Thyroid gland (tissue), 4 donors: ENCODE measurements at regions not wholly inside any gene's neighbourhood (a gene's known extent, or its start where the extent isn't known, plus 50 kb on each side); places are given as distances from the start of the nearest gene placed in this dataset.

Experiments
- DNase-seq, 2 donors: peaks; one replicate each; pipeline ENCODE4 v3.0.0-alpha.2; 2019
- H3K27ac ChIP-seq, 3 donors: fragments of 200-600 bp; sonication (generic); 1 replicate in 2 of 3; 2 replicates in 1 of 3; pipeline ENCODE4 v1.5.1; 2016 to 2019; ENCODE audit warnings: mild to moderate bottlenecking in 1 of 3, moderate library complexity in 1 of 3
- H3K27me3 ChIP-seq: fragments of 200-600 bp; sonication (generic); one replicate; pipeline ENCODE4 v1.5.1; 2019
- H3K36me3 ChIP-seq, 2 donors: fragments of 200-600 bp; sonication (generic); one replicate each; pipeline ENCODE4 v1.5.1; 2016 to 2019
- H3K4me1 ChIP-seq, 2 donors: fragments of 200-600 bp; sonication (generic); one replicate each; pipeline ENCODE4 v1.5.1; 2017 to 2019
- H3K4me3 ChIP-seq, 3 donors: fragments of 200-600 bp; sonication (generic); replicated peaks in 1 of 3; 1 replicate in 2 of 3; 2 replicates in 1 of 3; pipeline ENCODE4 v1.5.1; 2016; ENCODE audit warnings: mild to moderate bottlenecking in 1 of 3
- H3K9me3 ChIP-seq: fragments of 200-600 bp; sonication (generic); one replicate; pipeline ENCODE4 v1.5.1; 2017
- CTCF ChIP-seq, 6 experiments: fragments of 200-600 bp in 3 of 6; fragments of 450-650 bp in 3 of 6; sonication (generic) in 3 of 6; IDR thresholded peaks; one replicate each; pipeline ENCODE4 v1.5.1; 2016 to 2019; ENCODE audit warnings: antibody characterized with exemption in 6 of 6, mild to moderate bottlenecking in 2 of 6, inconsistent platforms in 1 of 6, moderate library complexity in 1 of 6
- POLR2A ChIP-seq, 2 donors: fragments of 450-650 bp; IDR thresholded peaks; one replicate each; pipeline ENCODE4 v1.6.1; 2017; ENCODE audit warnings: antibody characterized with exemption in 2 of 2, mild to moderate bottlenecking in 2 of 2, moderate library complexity in 1 of 2
- WGBS, 2 donors: methylation state at CpG; one replicate each; pipeline ENCODE4 v1.1.5; 2017; 5-methylcytosine and 5-hydroxymethylcytosine counted together
- intact Hi-C: fragments of 100-400 bp; cut with DNase I; formaldehyde crosslinking; loops from one replicate; pipeline ENCODE4 v1.15.1; 2023

- Histone ChIP-seq H3K27me3 (no peaks in the 10 kb centered on the region), H3K36me3 (no peaks in the 10 kb centered on the region), H3K9me3 (no peaks in the 10 kb centered on the region), H3K4me1 (no peaks in the 10 kb centered on the region), H3K27ac (no peak overlapping the region), H3K4me3 (no peak overlapping the region)
- no peak for DNase-seq
- WGBS, 2 donors, result 81 to 96% methylated on average over 3 to 4 of the region's 4 CpGs
- intact Hi-C loops, result no loop called here
- no peak for TF ChIP-seq CTCF (IDR thresholded peaks at IDR 0.05)
- no peak for TF ChIP-seq POLR2A (IDR thresholded peaks at IDR 0.05)
Observed at GRCh38 chr6:77063494-77063893, 399.8 kb downstream of the HTR1B start.

- Histone ChIP-seq H3K27me3 (no peaks in the 10 kb centered on the region), H3K4me1 (no peaks in the 10 kb centered on the region), H3K36me3 (no peaks in the 10 kb centered on the region), H3K4me3 (no peak overlapping the region), H3K27ac (no peak overlapping the region), H3K9me3 (no peaks in the 10 kb centered on the region)
- WGBS, 2 donors, result 88 to 95% methylated on average over 4 of the region's 4 CpGs
- no peak for DNase-seq
- intact Hi-C loops, result no loop called here
- TF ChIP-seq POLR2A (IDR thresholded peaks at IDR 0.05) (no peak), CTCF (IDR thresholded peaks at IDR 0.05) (no peak)
Observed at GRCh38 chr6:77055711-77056110, 407.6 kb downstream of the HTR1B start.

- H3K27ac ChIP-seq, result no peak overlapping the region
- H3K4me1 ChIP-seq, result no peaks in the 10 kb centered on the region
- H3K4me3 ChIP-seq, result no peak overlapping the region
- no peaks in the 10 kb centered on the region for H3K27me3 ChIP-seq
- H3K36me3 ChIP-seq, result no peaks in the 10 kb centered on the region
- intact Hi-C loops, result no loop called here
- 76 to 77% methylated on average over 3 of the region's 3 CpGs for WGBS, 2 donors
- TF ChIP-seq POLR2A (IDR thresholded peaks at IDR 0.05) (no peak), CTCF (IDR thresholded peaks at IDR 0.05) (no peak)
- DNase-seq, result no peak
- no peaks in the 10 kb centered on the region for H3K9me3 ChIP-seq
Observed at GRCh38 chr6:77040568-77041195, 422.6 kb downstream of the HTR1B start.

- H3K4me1 ChIP-seq, result no peaks in the 10 kb centered on the region
- H3K9me3 ChIP-seq, result no peaks in the 10 kb centered on the region
- H3K36me3 ChIP-seq, result no peaks in the 10 kb centered on the region
- intact Hi-C loops, result no loop called here
- no peak overlapping the region for H3K27ac ChIP-seq
- H3K4me3 ChIP-seq, result no peak overlapping the region
- 62 to 77% methylated on average over 3 of the region's 3 CpGs for WGBS, 2 donors
- no peak for TF ChIP-seq CTCF (IDR thresholded peaks at IDR 0.05)
- no peak for TF ChIP-seq POLR2A (IDR thresholded peaks at IDR 0.05)
- DNase-seq, result no peak
- no peaks in the 10 kb centered on the region for H3K27me3 ChIP-seq
Observed at GRCh38 chr6:77038807-77039206, 424.5 kb downstream of the HTR1B start.

DNA sequence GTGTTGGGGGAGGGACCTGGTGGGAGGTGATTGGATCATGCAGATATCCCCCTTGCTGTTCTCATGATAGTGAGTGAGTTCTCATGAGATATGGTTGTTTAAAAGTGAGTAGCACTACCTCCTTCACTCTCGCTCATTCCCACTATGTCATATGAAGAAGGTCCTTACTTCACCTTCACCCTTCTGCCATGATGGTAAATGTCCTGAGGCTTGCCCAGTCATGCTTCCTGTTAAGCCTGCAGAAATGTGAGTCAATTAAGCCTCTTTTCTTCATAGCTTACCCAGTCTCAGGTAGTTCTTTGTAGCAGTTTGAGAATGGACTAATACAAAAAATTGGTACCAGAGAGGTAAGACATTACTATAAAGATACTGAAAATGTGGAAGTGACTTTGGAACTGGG lies 425.9 kb downstream of the HTR1B start:
- WGBS, 2 donors, result 93 to 95% methylated on average over 1 of the region's 1 CpG

More for the DNA sequence above, 425.9 kb downstream of the HTR1B start:
- Histone ChIP-seq H3K27ac (no peak overlapping the region), H3K4me1 (no peaks in the 10 kb centered on the region), H3K36me3 (no peaks in the 10 kb centered on the region), H3K4me3 (no peak overlapping the region), H3K9me3 (no peaks in the 10 kb centered on the region), H3K27me3 (no peaks in the 10 kb centered on the region)
- no peak for DNase-seq
- no peak for TF ChIP-seq POLR2A (IDR thresholded peaks at IDR 0.05)
- no peak for TF ChIP-seq CTCF (IDR thresholded peaks at IDR 0.05)
- intact Hi-C loops, result no loop called here
